ENCODE measurements at regions not wholly inside any gene's neighbourhood (a gene's known extent, or its start where the extent isn't known, plus 50 kb on each side); places are given as distances from the start of the nearest gene placed in this dataset.

- H3K9me3 ChIP-seq (replicated peaks in 1 of 3), result no peaks in the 10 kb centered on the region
- H3K27ac ChIP-seq, result no peak overlapping the region
Observed at GRCh38 chr16:79392081-79392480, 208.5 kb downstream of the MAF start.

GRCh38 chr16:79391395-79391794 is 209.1 kb downstream of the MAF start:
- intact Hi-C loops (cut with DNase I), result no loop called here
- Histone ChIP-seq H3K4me3 (no peak overlapping the region), H3K4me1 (replicated peaks in 1 of 2) (no peaks in the 10 kb centered on the region)

More at GRCh38 chr16:79392081-79392480, 208.5 kb downstream of the MAF start:
- H3K4me3 ChIP-seq, result no peak overlapping the region
- DNase-seq, result no peak
- H3K27me3 ChIP-seq, result no peaks in the 10 kb centered on the region
- intact Hi-C loops (cut with DNase I), result no loop called here
- H3K36me3 ChIP-seq (replicated peaks in 1 of 2), result no peaks in the 10 kb centered on the region
- TF ChIP-seq POLR2A (IDR thresholded peaks at IDR 0.05) (no peak), CTCF (IDR thresholded peaks at IDR 0.05) (no peak)
- no peaks in the 10 kb centered on the region for H3K4me1 ChIP-seq (replicated peaks in 1 of 2)

GRCh38 chr16:79390481-79391051 is 210.0 kb downstream of the MAF start:
- Histone ChIP-seq H3K4me3 (no peak overlapping the region), H3K27ac (no peak overlapping the region), H3K27me3 (no peaks in the 10 kb centered on the region), H3K36me3 (replicated peaks in 1 of 2) (no peaks in the 10 kb centered on the region), H3K9me3 (replicated peaks in 1 of 3) (no peaks in the 10 kb centered on the region), H3K4me1 (replicated peaks in 1 of 2) (no peaks in the 10 kb centered on the region)
- 34 to 49% (median 45%) methylated on average over 9 of the region's 9 CpGs for WGBS, 4 donors
- DNase-seq, result no peak
- intact Hi-C loops (cut with DNase I), result no loop called here
- TF ChIP-seq POLR2A (IDR thresholded peaks at IDR 0.05) (no peak), CTCF (IDR thresholded peaks at IDR 0.05) (no peak)

More at GRCh38 chr16:79391395-79391794, 209.1 kb downstream of the MAF start:
- WGBS, 4 donors, result 77 to 85% (median 82%) methylated on average over 11 of the region's 11 CpGs
- Histone ChIP-seq H3K27me3 (no peaks in the 10 kb centered on the region), H3K36me3 (replicated peaks in 1 of 2) (no peaks in the 10 kb centered on the region), H3K27ac (no peak overlapping the region), H3K9me3 (replicated peaks in 1 of 3) (no peaks in the 10 kb centered on the region)
- no peak for DNase-seq
- TF ChIP-seq CTCF (IDR thresholded peaks at IDR 0.05) (no peak), POLR2A (IDR thresholded peaks at IDR 0.05) (no peak)

- no peaks in the 10 kb centered on the region for H3K4me1 ChIP-seq (replicated peaks in 1 of 2)
- no peaks in the 10 kb centered on the region for H3K27me3 ChIP-seq
- intact Hi-C loops (cut with DNase I), result no loop called here
- no peak overlapping the region for H3K4me3 ChIP-seq
- no peaks in the 10 kb centered on the region for H3K9me3 ChIP-seq (replicated peaks in 1 of 3)
- no peak overlapping the region for H3K27ac ChIP-seq
- 88 to 92% (median 89%) methylated on average over 1 of the region's 1 CpG for WGBS, 4 donors
- TF ChIP-seq CTCF (IDR thresholded peaks at IDR 0.05), result no peak
- TF ChIP-seq POLR2A (IDR thresholded peaks at IDR 0.05), result no peak
- H3K36me3 ChIP-seq (replicated peaks in 1 of 2), result no peaks in the 10 kb centered on the region
- no peak for DNase-seq
Observed at GRCh38 chr16:79388396-79388795, 212.1 kb downstream of the MAF start.

All from adrenal gland (tissue), 9 donors.